HEK293 (cell line): ENCODE measurements at regions not wholly inside any gene's neighbourhood (a gene's known extent, or its start where the extent isn't known, plus 50 kb on each side); places are given as distances from the start of the nearest gene placed in this dataset.
A peak's percentile ranks its signal among the peaks of the same experiment; 100 is the strongest.

Experiments
- CTCF ChIA-PET: fragments of 350-600 bp; formaldehyde crosslinking; extraction: SDS; loops from one replicate; lab custom pipeline; 2021; ENCODE audit warnings: antibody characterized with exemption; lab: Yijun Ruan, JAX
- POLR2A ChIA-PET: fragments of 300-600 bp; formaldehyde crosslinking; extraction: SDS; loops from one replicate; lab custom pipeline; 2020; ENCODE audit warnings: antibody characterized with exemption, inconsistent platforms; lab: Yijun Ruan, JAX
- H3K27ac ChIP-seq: fragments of 200-500 bp; sonication (Bioruptor generic); 2 replicates; pipeline ENCODE4 v1.5.1; 2014; ENCODE audit warnings: low read depth, low read length, control low read depth, inconsistent platforms; ENCODE audit errors: extremely low read depth
- H3K36me3 ChIP-seq, 2 experiments: fragments of 200-500 bp in 1 of 2; sonication (Bioruptor generic) in 1 of 2; 1 replicate in 1 of 2; 2 replicates in 1 of 2; pipeline ENCODE4 v1.5.1; 2014 to 2017; ENCODE audit warnings: inconsistent platforms in 2 of 2, low read length in 2 of 2; ENCODE audit not compliant: control insufficient read depth in 2 of 2, insufficient read depth in 1 of 2
- H3K4me1 ChIP-seq: fragments of 200-500 bp; sonication (Bioruptor generic); 2 replicates; pipeline ENCODE4 v1.5.1; 2014; ENCODE audit warnings: mild to moderate bottlenecking, low read length, inconsistent platforms; ENCODE audit not compliant: control insufficient read depth, insufficient read depth
- H3K4me3 ChIP-seq: 2 replicates; pipeline ENCODE4 v1.5.1; 2011; ENCODE audit warnings: low read depth, mild to moderate bottlenecking, control low read depth, low read length, moderate library complexity
- H3K9me3 ChIP-seq: fragments of 200-500 bp; sonication (Bioruptor generic); 2 replicates; pipeline ENCODE4 v1.5.1; 2014; ENCODE audit warnings: low read depth, low read length, inconsistent platforms; ENCODE audit not compliant: control insufficient read depth, insufficient read depth
- GFI1B ChIP-seq: fragments of 450-650 bp; formaldehyde crosslinking; IDR thresholded peaks from 2 replicates; pipeline ENCODE4 v1.5.1; 2016; ENCODE audit warnings: missing biosample characterization, missing genetic modification characterization
- KLF9 ChIP-seq: fragments of 450-650 bp; formaldehyde crosslinking; IDR thresholded peaks from 2 replicates; pipeline ENCODE4 v1.5.1; 2016; ENCODE audit warnings: missing biosample characterization, missing genetic modification characterization, low read depth
- ZNF214 ChIP-seq: fragments of 450-650 bp; formaldehyde crosslinking; IDR thresholded peaks from 2 replicates; pipeline ENCODE4 v1.5.1; 2017; ENCODE audit warnings: missing biosample characterization, mild to moderate bottlenecking, missing genetic modification characterization, borderline replicate concordance
- ZNF23 ChIP-seq: fragments of 450-650 bp; formaldehyde crosslinking; IDR thresholded peaks from 2 replicates; pipeline ENCODE4 v1.5.1; 2016; ENCODE audit warnings: missing biosample characterization, missing genetic modification characterization, borderline replicate concordance
- ZNF274 ChIP-seq, 2 experiments: fragments of 200-500 bp in 1 of 2; fragments of 450-650 bp in 1 of 2; sonication (Bioruptor generic) in 1 of 2; formaldehyde crosslinking in 1 of 2; IDR thresholded peaks; 2 replicates each; pipeline versions ENCODE4 v1.5.1 to v1.6.1; 2014 to 2016; ENCODE audit warnings: borderline replicate concordance in 1 of 2, inconsistent platforms in 1 of 2, low read length in 1 of 2, missing biosample characterization in 1 of 2, missing genetic modification characterization in 1 of 2
- ZNF558 ChIP-seq: fragments of 450-650 bp; formaldehyde crosslinking; IDR thresholded peaks from 2 replicates; pipeline ENCODE4 v1.5.1; 2016; ENCODE audit warnings: missing biosample characterization, missing genetic modification characterization
- ZNF624 ChIP-seq: fragments of 450-650 bp; formaldehyde crosslinking; IDR thresholded peaks from 2 replicates; pipeline ENCODE4 v1.5.1; 2017; ENCODE audit warnings: missing biosample characterization, missing genetic modification characterization
- ZNF654 ChIP-seq: fragments of 450-650 bp; formaldehyde crosslinking; IDR thresholded peaks from 2 replicates; pipeline ENCODE4 v1.5.1; 2016; ENCODE audit warnings: low read depth, missing biosample characterization, missing genetic modification characterization
- ZNF747 ChIP-seq: fragments of 450-650 bp; formaldehyde crosslinking; IDR thresholded peaks from 2 replicates; pipeline ENCODE4 v1.5.1; 2016; ENCODE audit warnings: missing biosample characterization, missing genetic modification characterization
- ZSCAN23 ChIP-seq: fragments of 450-650 bp; formaldehyde crosslinking; IDR thresholded peaks from 2 replicates; pipeline ENCODE4 v1.5.1; 2016; ENCODE audit warnings: missing biosample characterization, missing genetic modification characterization
- TF ChIP-seq, protein P1 (sequence below): sonication (generic); formaldehyde crosslinking; IDR thresholded peaks from 2 replicates; pipeline ENCODE4 v1.8.1; 2022; ENCODE audit warnings: mild to moderate bottlenecking, moderate library complexity, missing genetic modification reagents
- TF ChIP-seq, protein P2 (sequence below): fragments of 450-650 bp; formaldehyde crosslinking; IDR thresholded peaks from 2 replicates; pipeline ENCODE4 v1.5.1; 2016; ENCODE audit warnings: missing biosample characterization, missing genetic modification characterization
- TF ChIP-seq, protein P3 (sequence below): fragments of 450-650 bp; formaldehyde crosslinking; IDR thresholded peaks from 2 replicates; pipeline ENCODE4 v1.5.1; 2016; ENCODE audit warnings: missing biosample characterization, missing genetic modification characterization
- TF ChIP-seq, protein P4 (sequence below): fragments of 450-650 bp; formaldehyde crosslinking; IDR thresholded peaks from 2 replicates; pipeline ENCODE4 v1.5.1; 2016; ENCODE audit warnings: missing biosample characterization, missing genetic modification characterization
- TF ChIP-seq, protein P5 (sequence below): fragments of 450-650 bp; formaldehyde crosslinking; IDR thresholded peaks from 2 replicates; pipeline ENCODE4 v1.5.1; 2016; ENCODE audit warnings: missing biosample characterization, missing genetic modification characterization
- TF ChIP-seq, protein P6 (sequence below): fragments of 450-650 bp; formaldehyde crosslinking; IDR thresholded peaks from 2 replicates; pipeline ENCODE4 v1.5.1; 2016; ENCODE audit warnings: missing biosample characterization, missing genetic modification characterization
- TF ChIP-seq, protein P7 (sequence below): fragments of 450-650 bp; formaldehyde crosslinking; IDR thresholded peaks from 2 replicates; pipeline ENCODE4; 2016; ENCODE audit warnings: missing biosample characterization, missing genetic modification characterization
- TF ChIP-seq, protein P8 (sequence below): fragments of 450-650 bp; formaldehyde crosslinking; IDR thresholded peaks from 2 replicates; pipeline ENCODE4 v1.5.1; 2016; ENCODE audit warnings: missing biosample characterization, missing genetic modification characterization

DNA sequence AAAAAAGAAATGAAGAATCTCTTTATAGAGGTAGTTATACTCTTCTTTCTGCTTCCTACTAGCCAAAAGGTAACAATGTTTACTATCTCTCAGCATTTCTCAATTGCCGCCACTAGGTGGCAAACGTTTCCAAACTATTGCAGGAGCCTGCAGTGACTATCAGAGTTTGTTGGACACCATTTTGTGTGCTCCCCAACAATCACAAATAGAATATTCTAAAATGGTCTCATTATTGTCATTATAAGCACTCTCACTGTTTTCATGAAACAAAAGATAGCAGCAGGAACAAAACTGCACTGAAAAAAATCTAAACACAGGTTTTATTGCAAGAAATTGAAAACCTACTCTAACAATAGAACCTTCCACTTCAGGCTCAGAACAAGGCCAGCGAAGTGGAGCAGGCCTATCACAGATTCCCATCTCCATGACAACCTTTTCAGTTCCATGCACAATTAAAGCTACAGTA, 83.9 kb upstream of the PLPPR4 start (continued):
- TF ChIP-seq, protein P1, sequence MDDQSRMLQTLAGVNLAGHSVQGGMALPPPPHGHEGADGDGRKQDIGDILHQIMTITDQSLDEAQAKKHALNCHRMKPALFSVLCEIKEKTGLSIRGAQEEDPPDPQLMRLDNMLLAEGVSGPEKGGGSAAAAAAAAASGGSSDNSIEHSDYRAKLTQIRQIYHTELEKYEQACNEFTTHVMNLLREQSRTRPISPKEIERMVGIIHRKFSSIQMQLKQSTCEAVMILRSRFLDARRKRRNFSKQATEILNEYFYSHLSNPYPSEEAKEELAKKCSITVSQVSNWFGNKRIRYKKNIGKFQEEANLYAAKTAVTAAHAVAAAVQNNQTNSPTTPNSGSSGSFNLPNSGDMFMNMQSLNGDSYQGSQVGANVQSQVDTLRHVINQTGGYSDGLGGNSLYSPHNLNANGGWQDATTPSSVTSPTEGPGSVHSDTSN (CRISPR knock-in tag): no peak
- TF ChIP-seq, protein P2, sequence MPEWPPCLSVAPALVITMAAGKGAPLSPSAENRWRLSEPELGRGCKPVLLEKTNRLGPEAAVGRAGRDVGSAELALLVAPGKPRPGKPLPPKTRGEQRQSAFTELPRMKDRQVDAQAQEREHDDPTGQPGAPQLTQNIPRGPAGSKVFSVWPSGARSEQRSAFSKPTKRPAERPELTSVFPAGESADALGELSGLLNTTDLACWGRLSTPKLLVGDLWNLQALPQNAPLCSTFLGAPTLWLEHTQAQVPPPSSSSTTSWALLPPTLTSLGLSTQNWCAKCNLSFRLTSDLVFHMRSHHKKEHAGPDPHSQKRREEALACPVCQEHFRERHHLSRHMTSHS (tag by site-specific recombination): no peak
- TF ChIP-seq ZNF558 (no peak), ZSCAN23 (tag by site-specific recombination) (no peak), ZNF23 (no peak), ZNF214 (tag by site-specific recombination) (no peak), ZNF274 (IDR thresholded peaks at IDR 0.05; ENCODE audit: low read length) (no peak), ZNF274 (tag by site-specific recombination; IDR thresholded peaks at IDR 0.05; ENCODE audit: borderline replicate concordance) (no peak), ZNF624 (tag by site-specific recombination) (no peak), ZNF747 (tag by site-specific recombination) (no peak)
- TF ChIP-seq, protein P3, sequence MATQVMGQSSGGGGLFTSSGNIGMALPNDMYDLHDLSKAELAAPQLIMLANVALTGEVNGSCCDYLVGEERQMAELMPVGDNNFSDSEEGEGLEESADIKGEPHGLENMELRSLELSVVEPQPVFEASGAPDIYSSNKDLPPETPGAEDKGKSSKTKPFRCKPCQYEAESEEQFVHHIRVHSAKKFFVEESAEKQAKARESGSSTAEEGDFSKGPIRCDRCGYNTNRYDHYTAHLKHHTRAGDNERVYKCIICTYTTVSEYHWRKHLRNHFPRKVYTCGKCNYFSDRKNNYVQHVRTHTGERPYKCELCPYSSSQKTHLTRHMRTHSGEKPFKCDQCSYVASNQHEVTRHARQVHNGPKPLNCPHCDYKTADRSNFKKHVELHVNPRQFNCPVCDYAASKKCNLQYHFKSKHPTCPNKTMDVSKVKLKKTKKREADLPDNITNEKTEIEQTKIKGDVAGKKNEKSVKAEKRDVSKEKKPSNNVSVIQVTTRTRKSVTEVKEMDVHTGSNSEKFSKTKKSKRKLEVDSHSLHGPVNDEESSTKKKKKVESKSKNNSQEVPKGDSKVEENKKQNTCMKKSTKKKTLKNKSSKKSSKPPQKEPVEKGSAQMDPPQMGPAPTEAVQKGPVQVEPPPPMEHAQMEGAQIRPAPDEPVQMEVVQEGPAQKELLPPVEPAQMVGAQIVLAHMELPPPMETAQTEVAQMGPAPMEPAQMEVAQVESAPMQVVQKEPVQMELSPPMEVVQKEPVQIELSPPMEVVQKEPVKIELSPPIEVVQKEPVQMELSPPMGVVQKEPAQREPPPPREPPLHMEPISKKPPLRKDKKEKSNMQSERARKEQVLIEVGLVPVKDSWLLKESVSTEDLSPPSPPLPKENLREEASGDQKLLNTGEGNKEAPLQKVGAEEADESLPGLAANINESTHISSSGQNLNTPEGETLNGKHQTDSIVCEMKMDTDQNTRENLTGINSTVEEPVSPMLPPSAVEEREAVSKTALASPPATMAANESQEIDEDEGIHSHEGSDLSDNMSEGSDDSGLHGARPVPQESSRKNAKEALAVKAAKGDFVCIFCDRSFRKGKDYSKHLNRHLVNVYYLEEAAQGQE (tag by site-specific recombination): 0 out of 2 replicates have a peak, but pooled peaks have one; percentile 8
- TF ChIP-seq, protein P4, sequence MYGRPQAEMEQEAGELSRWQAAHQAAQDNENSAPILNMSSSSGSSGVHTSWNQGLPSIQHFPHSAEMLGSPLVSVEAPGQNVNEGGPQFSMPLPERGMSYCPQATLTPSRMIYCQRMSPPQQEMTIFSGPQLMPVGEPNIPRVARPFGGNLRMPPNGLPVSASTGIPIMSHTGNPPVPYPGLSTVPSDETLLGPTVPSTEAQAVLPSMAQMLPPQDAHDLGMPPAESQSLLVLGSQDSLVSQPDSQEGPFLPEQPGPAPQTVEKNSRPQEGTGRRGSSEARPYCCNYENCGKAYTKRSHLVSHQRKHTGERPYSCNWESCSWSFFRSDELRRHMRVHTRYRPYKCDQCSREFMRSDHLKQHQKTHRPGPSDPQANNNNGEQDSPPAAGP (tag by site-specific recombination): no peak
- TF ChIP-seq, protein P5, sequence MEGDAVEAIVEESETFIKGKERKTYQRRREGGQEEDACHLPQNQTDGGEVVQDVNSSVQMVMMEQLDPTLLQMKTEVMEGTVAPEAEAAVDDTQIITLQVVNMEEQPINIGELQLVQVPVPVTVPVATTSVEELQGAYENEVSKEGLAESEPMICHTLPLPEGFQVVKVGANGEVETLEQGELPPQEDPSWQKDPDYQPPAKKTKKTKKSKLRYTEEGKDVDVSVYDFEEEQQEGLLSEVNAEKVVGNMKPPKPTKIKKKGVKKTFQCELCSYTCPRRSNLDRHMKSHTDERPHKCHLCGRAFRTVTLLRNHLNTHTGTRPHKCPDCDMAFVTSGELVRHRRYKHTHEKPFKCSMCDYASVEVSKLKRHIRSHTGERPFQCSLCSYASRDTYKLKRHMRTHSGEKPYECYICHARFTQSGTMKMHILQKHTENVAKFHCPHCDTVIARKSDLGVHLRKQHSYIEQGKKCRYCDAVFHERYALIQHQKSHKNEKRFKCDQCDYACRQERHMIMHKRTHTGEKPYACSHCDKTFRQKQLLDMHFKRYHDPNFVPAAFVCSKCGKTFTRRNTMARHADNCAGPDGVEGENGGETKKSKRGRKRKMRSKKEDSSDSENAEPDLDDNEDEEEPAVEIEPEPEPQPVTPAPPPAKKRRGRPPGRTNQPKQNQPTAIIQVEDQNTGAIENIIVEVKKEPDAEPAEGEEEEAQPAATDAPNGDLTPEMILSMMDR: peak; percentile 33; the same call in 1 of the 2 replicates
- TF ChIP-seq, protein P6, sequence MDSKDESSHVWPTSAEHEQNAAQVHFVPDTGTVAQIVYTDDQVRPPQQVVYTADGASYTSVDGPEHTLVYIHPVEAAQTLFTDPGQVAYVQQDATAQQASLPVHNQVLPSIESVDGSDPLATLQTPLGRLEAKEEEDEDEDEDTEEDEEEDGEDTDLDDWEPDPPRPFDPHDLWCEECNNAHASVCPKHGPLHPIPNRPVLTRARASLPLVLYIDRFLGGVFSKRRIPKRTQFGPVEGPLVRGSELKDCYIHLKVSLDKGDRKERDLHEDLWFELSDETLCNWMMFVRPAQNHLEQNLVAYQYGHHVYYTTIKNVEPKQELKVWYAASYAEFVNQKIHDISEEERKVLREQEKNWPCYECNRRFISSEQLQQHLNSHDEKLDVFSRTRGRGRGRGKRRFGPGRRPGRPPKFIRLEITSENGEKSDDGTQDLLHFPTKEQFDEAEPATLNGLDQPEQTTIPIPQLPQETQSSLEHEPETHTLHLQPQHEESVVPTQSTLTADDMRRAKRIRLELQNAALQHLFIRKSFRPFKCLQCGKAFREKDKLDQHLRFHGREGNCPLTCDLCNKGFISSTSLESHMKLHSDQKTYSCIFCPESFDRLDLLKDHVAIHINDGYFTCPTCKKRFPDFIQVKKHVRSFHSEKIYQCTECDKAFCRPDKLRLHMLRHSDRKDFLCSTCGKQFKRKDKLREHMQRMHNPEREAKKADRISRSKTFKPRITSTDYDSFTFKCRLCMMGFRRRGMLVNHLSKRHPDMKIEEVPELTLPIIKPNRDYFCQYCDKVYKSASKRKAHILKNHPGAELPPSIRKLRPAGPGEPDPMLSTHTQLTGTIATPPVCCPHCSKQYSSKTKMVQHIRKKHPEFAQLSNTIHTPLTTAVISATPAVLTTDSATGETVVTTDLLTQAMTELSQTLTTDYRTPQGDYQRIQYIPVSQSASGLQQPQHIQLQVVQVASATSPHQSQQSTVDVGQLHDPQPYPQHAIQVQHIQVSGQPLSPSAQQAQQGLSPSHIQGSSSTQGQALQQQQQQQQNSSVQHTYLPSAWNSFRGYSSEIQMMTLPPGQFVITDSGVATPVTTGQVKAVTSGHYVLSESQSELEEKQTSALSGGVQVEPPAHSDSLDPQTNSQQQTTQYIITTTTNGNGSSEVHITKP: peak; percentile 59
- TF ChIP-seq, all 188 proteins: peak for 5

DNA sequence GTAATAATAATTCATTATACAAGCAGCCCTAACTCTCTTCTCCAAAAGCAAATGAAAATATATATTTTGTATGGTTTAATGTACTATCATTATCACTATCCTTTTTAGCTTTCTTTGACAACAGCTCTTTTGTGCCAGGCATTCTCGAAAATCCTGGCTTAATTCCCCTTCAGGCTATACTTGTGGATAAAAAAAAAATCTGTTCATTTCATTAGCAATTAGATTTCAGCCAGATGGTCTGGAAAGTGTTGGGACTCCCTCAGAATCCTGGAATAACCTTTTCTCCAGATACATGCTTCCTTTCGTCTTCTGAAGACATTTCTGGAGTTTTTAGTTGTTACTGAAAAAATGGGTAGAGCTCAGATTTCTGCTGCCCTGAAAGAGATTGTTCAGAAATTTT, 83.4 kb upstream of the PLPPR4 start:
- ChIA-PET CTCF (interaction anchor here (0.6 to 3.4 kb wide), 17 partner anchors 9 to 720 kb away, joined by 3 to 33 read pairs (median 3); no protein-coding TSS in a partner anchor), POLR2A (no interaction called here)
- Histone ChIP-seq H3K9me3 (no peaks in the 10 kb centered on the region), H3K36me3 (no peaks in the 10 kb centered on the region), H3K4me1 (no peaks in the 10 kb centered on the region), H3K4me3 (no peak overlapping the region), H3K27ac (no peak overlapping the region)
- TF ChIP-seq, protein P7, sequence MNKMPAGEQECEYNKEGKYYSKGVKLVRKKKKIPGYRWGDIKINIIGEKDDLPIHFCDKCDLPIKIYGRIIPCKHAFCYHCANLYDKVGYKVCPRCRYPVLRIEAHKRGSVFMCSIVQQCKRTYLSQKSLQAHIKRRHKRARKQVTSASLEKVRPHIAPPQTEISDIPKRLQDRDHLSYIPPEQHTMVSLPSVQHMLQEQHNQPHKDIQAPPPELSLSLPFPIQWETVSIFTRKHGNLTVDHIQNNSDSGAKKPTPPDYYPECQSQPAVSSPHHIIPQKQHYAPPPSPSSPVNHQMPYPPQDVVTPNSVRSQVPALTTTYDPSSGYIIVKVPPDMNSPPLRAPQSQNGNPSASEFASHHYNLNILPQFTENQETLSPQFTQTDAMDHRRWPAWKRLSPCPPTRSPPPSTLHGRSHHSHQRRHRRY (tag by site-specific recombination): no peak
- TF ChIP-seq ZNF654: no peak
- no peak for TF ChIP-seq GFI1B (tag by site-specific recombination)
- TF ChIP-seq, protein P8, sequence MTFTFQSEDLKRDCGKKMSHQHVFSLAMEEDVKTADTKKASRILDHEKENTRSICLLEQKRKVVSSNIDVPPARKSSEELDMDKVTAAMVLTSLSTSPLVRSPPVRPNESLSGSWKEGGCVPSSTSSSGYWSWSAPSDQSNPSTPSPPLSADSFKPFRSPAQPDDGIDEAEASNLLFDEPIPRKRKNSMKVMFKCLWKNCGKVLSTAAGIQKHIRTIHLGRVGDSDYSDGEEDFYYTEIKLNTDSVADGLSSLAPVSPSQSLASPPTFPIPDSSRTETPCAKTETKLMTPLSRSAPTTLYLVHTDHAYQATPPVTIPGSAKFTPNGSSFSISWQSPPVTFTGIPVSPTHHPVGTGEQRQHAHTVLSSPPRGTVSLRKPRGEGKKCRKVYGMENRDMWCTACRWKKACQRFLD (tag by site-specific recombination): no peak
- no peak for TF ChIP-seq KLF9 (tag by site-specific recombination)
